Cardiac muscle cell (in vitro differentiated cells and primary cell): ENCODE measurements at regions not wholly inside any gene's neighbourhood (a gene's known extent, or its start where the extent isn't known, plus 50 kb on each side); places are given as distances from the start of the nearest gene placed in this dataset.

Experiments
- DNase-seq, 2 donors: peaks; one replicate each; pipeline versions ENCODE4 v3.0.0 to v3.0.0-alpha.2; 2010 to 2017; ENCODE audit warnings: low read depth in 1 of 2, low spot score in 1 of 2
- H3K27ac ChIP-seq: fragments of 200-600 bp; sonication (generic); 2 replicates; pipeline ENCODE4 v1.5.1; 2016
- H3K27me3 ChIP-seq: fragments of 200-600 bp; sonication (generic); 2 replicates; pipeline ENCODE4 v1.6.0; 2016; ENCODE audit warnings: control low read depth
- H3K36me3 ChIP-seq: fragments of 200-600 bp; sonication (generic); 2 replicates; pipeline ENCODE4 v1.5.1; 2016; ENCODE audit warnings: control low read depth
- H3K4me1 ChIP-seq: fragments of 200-600 bp; sonication (generic); 2 replicates; pipeline ENCODE4 v1.8.1; 2017; ENCODE audit warnings: low read depth, mild to moderate bottlenecking, mixed run types
- H3K4me3 ChIP-seq: fragments of 200-600 bp; sonication (generic); 2 replicates; pipeline ENCODE4 v1.5.1; 2016; ENCODE audit warnings: mild to moderate bottlenecking
- H3K9me3 ChIP-seq: fragments of 200-600 bp; sonication (generic); 2 replicates; pipeline ENCODE4 v1.5.1; 2017; ENCODE audit warnings: low read depth, mild to moderate bottlenecking, control low read depth
- CTCF ChIP-seq: IDR thresholded peaks from 2 replicates; pipeline ENCODE4 v1.5.1; 2012; ENCODE audit warnings: low read depth, mild to moderate bottlenecking, low read length

GRCh38 chr12:13801543-13801942 lies 179.9 kb downstream of the GRIN2B start:
- H3K9me3 ChIP-seq = no peaks in the 10 kb centered on the region
- H3K4me3 ChIP-seq = no peak overlapping the region
- no peak for TF ChIP-seq CTCF
- DNase-seq = no peak
- no peak overlapping the region for H3K27ac ChIP-seq
- H3K27me3 ChIP-seq = no peaks in the 10 kb centered on the region
- no peaks in the 10 kb centered on the region for H3K36me3 ChIP-seq
- H3K4me1 ChIP-seq = peaks cover 3% of the 10 kb centered on the region

DNA sequence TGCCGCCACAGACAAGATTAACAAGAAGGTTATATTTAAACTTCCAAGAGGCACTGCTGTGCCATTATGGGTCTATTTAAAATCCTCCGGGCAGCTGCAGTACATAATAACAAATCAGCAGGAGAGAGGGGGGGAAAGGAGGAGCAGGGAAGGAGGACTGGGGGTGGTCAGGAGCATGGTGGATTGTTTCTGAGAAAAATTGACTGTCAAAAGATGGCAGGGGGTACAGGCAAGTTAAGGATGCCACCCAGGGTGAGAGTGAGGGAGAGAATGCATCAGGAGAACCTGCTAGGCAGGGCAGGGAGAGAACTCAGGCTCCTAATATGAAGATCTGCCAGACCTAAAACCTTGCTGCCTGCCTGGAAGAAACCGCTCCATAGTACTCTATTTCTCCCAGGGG lies 181.8 kb downstream of the GRIN2B start:
- Histone ChIP-seq H3K27me3 (no peaks in the 10 kb centered on the region), H3K36me3 (no peaks in the 10 kb centered on the region), H3K9me3 (no peaks in the 10 kb centered on the region), H3K4me3 (no peak overlapping the region), H3K27ac (no peak overlapping the region), H3K4me1 (peaks cover 3% of the 10 kb centered on the region)
- no peak for DNase-seq
- TF ChIP-seq CTCF = no peak

GRCh38 chr12:13798162-13798561 lies 183.2 kb downstream of the GRIN2B start:
- no peak overlapping the region for H3K4me3 ChIP-seq
- H3K27ac ChIP-seq = no peak overlapping the region
- H3K27me3 ChIP-seq = no peaks in the 10 kb centered on the region
- no peak for DNase-seq
- H3K4me1 ChIP-seq = peaks cover 3% of the 10 kb centered on the region
- TF ChIP-seq CTCF = no peak
- no peaks in the 10 kb centered on the region for H3K9me3 ChIP-seq
- no peaks in the 10 kb centered on the region for H3K36me3 ChIP-seq

DNA sequence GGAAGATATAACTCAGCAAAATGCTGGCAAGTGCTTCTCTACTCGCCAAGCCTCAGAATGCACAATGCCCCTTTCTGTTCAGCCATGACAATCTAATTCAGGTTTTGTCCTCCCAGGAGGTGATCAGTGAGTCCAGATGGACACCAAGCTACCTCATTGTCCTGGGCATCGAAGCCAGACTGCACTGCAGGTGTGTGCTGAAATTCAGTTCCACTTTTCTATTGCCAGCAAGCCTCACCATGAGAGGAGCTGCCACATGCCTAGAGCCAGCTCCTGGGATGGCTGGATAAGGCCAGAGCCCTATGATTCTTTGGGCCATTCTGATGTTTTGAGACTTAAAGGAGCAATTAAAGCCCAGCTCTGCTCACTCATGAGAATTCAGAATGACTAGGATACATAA lies 186.7 kb downstream of the GRIN2B start:
- no peaks in the 10 kb centered on the region for H3K27me3 ChIP-seq
- H3K4me3 ChIP-seq = no peak overlapping the region
- H3K4me1 ChIP-seq = peaks cover 3% of the 10 kb centered on the region
- no peaks in the 10 kb centered on the region for H3K36me3 ChIP-seq
- no peak for TF ChIP-seq CTCF
- DNase-seq = no peak
- no peak overlapping the region for H3K27ac ChIP-seq
- H3K9me3 ChIP-seq = no peaks in the 10 kb centered on the region

DNA sequence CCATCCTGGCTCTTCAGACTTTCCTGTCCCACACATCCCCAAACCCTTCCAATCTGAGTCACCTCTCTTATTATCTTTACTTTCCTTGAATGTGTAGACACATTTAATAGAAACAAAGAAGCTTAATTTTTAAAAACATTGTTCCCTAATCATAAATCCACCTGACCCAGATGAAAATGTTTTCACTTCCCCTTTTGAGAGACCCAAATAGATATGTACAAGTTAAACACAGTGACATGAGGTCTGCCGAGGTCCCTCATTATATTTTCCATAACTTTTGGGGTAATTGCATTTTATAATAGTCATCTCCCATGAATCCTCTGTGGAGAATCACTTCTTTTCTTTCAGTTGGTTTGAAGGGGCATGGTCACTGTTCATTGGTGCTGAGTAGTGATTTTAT lies 191.1 kb downstream of the GRIN2B start:
- Histone ChIP-seq H3K4me3 (no peak overlapping the region), H3K27ac (no peak overlapping the region), H3K4me1 (no peaks in the 10 kb centered on the region), H3K9me3 (no peaks in the 10 kb centered on the region), H3K27me3 (no peaks in the 10 kb centered on the region), H3K36me3 (no peaks in the 10 kb centered on the region)
- TF ChIP-seq CTCF = no peak
- DNase-seq = no peak

- Histone ChIP-seq H3K27me3 (no peaks in the 10 kb centered on the region), H3K36me3 (no peaks in the 10 kb centered on the region), H3K4me1 (no peaks in the 10 kb centered on the region), H3K4me3 (no peak overlapping the region), H3K9me3 (no peaks in the 10 kb centered on the region), H3K27ac (no peak overlapping the region)
- TF ChIP-seq CTCF = no peak
- no peak for DNase-seq
Measured at GRCh38 chr12:13788626-13789025, 192.8 kb downstream of the GRIN2B start.
